BE2C (cell line): ENCODE measurements at regions not wholly inside any gene's neighbourhood (a gene's known extent, or its start where the extent isn't known, plus 50 kb on each side); places are given as distances from the start of the nearest gene placed in this dataset.
"Not testable (repeated sequence)": the region's sequence is repeated elsewhere in the genome, so short reads cannot be mapped to it uniquely, and the experiment has no call there.

Experiments used
- DNase-seq: peaks from one replicate; pipeline ENCODE4 v3.0.0-alpha.2; 2020
- H3K27me3 ChIP-seq: fragments of 250-450 bp; sonication (Bioruptor Pico); 2 replicates; pipeline ENCODE4 v1.5.1; 2020; ENCODE audit warnings: mild to moderate bottlenecking
- H3K36me3 ChIP-seq: fragments of 250-450 bp; sonication (Bioruptor Pico); 2 replicates; pipeline ENCODE4 v1.5.1; 2020; ENCODE audit warnings: mild to moderate bottlenecking
- H3K4me1 ChIP-seq: fragments of 250-450 bp; sonication (Bioruptor Pico); 2 replicates; pipeline ENCODE4 v1.5.1; 2020
- H3K4me3 ChIP-seq: 2 replicates; pipeline ENCODE4 v1.5.1; 2011; ENCODE audit warnings: low read depth, low read length
- H3K9me3 ChIP-seq: fragments of 250-450 bp; sonication (Bioruptor Pico); 2 replicates; pipeline ENCODE4 v1.5.1; 2020
- CTCF ChIP-seq: IDR thresholded peaks from 2 replicates; pipeline ENCODE4 v1.5.1; 2012; ENCODE audit warnings: mild to moderate bottlenecking, low read depth, low read length

GRCh38 chr2:138079976-138080375 lies 115.7 kb downstream of the HNMT start:
- Histone ChIP-seq H3K4me3 (no peak overlapping the region), H3K36me3 (no peaks in the 10 kb centered on the region), H3K9me3 (no peaks in the 10 kb centered on the region), H3K27me3 (no peaks in the 10 kb centered on the region), H3K4me1 (no peaks in the 10 kb centered on the region)
- TF ChIP-seq CTCF = no peak
- no peak for DNase-seq

GRCh38 chr2:138081225-138082073 lies 117.2 kb downstream of the HNMT start:
- Histone ChIP-seq H3K9me3 (no peaks in the 10 kb centered on the region), H3K4me3 (no peak overlapping the region), H3K36me3 (no peaks in the 10 kb centered on the region), H3K27me3 (no peaks in the 10 kb centered on the region), H3K4me1 (no peaks in the 10 kb centered on the region)
- DNase-seq = no peak
- TF ChIP-seq CTCF = no peak

GRCh38 chr2:138084206-138084605 lies 119.9 kb downstream of the HNMT start:
- Histone ChIP-seq H3K4me1 (no peaks in the 10 kb centered on the region), H3K27me3 (no peaks in the 10 kb centered on the region), H3K36me3 (no peaks in the 10 kb centered on the region), H3K9me3 (no peaks in the 10 kb centered on the region), H3K4me3 (no peak overlapping the region)
- TF ChIP-seq CTCF = no peak
- no peak for DNase-seq

- DNase-seq, H3K36me3 ChIP-seq, H3K4me1 ChIP-seq, H3K4me3 ChIP-seq, H3K27me3 ChIP-seq, H3K9me3 ChIP-seq: not testable (repeated sequence)
These were observed 121.2 kb downstream of the HNMT start for GRCh38 chr2:138085441-138085840.

GRCh38 chr2:138086576-138086975 lies 122.3 kb downstream of the HNMT start:
- no peaks in the 10 kb centered on the region for H3K9me3 ChIP-seq
- no peak overlapping the region for H3K4me3 ChIP-seq
- no peaks in the 10 kb centered on the region for H3K4me1 ChIP-seq
- no peak for TF ChIP-seq CTCF
- H3K27me3 ChIP-seq = no peaks in the 10 kb centered on the region
- DNase-seq = no peak
- H3K36me3 ChIP-seq = no peaks in the 10 kb centered on the region

- no peak overlapping the region; the same call in 1 of the 2 replicates for H3K4me3 ChIP-seq
- H3K9me3 ChIP-seq = no peaks in the 10 kb centered on the region
- H3K27me3 ChIP-seq = no peaks in the 10 kb centered on the region
- H3K36me3 ChIP-seq = no peaks in the 10 kb centered on the region
- no peaks in the 10 kb centered on the region for H3K4me1 ChIP-seq
- TF ChIP-seq CTCF = no peak
- no peak for DNase-seq
These were observed 123.7 kb downstream of the HNMT start for GRCh38 chr2:138087751-138088593.
